SW480 (cell line): ENCODE measurements at regions not wholly inside any gene's neighbourhood (a gene's known extent, or its start where the extent isn't known, plus 50 kb on each side); places are given as distances from the start of the nearest gene placed in this dataset.
A peak's percentile ranks its signal among the peaks of the same experiment; 100 is the strongest.
"Not testable (repeated sequence)": the region's sequence is repeated elsewhere in the genome, so short reads cannot be mapped to it uniquely, and the experiment has no call there.

ENCODE experiments used
- DNase-seq: peaks from one replicate; pipeline ENCODE4 v3.0.0-alpha.2; 2016; ENCODE audit warnings: low spot score

- DNase-seq, result not testable (repeated sequence)
These were observed 113.5 kb upstream of the NBPF19 start for GRCh38 chr1:149361310-149361709.

GRCh38 chr1:149364188-149364981, 110.5 kb upstream of the NBPF19 start:
- DNase-seq, result not testable (repeated sequence)

GRCh38 chr1:149366402-149366801, 108.4 kb upstream of the NBPF19 start:
- not testable (repeated sequence) for DNase-seq

GRCh38 chr1:149367472-149368044, 107.3 kb upstream of the NBPF19 start:
- DNase-seq, result not testable (repeated sequence)

GRCh38 chr1:149368337-149368736, 106.5 kb upstream of the NBPF19 start:
- DNase-seq, result not testable (repeated sequence)

GRCh38 chr1:149369081-149369480, 105.8 kb upstream of the NBPF19 start:
- not testable (repeated sequence) for DNase-seq

- not testable (repeated sequence) for DNase-seq
These were observed 102.9 kb upstream of the NBPF19 start for GRCh38 chr1:149371955-149372354.

- DNase-seq, result not testable (repeated sequence)
These were observed 96.4 kb upstream of the NBPF19 start for GRCh38 chr1:149378462-149378861.

GRCh38 chr1:149390173-149390926, 84.5 kb upstream of the NBPF19 start:
- peak; percentile 68 for DNase-seq

- not testable (repeated sequence) for DNase-seq
These were observed 83.9 kb upstream of the NBPF19 start for GRCh38 chr1:149390931-149391330.

GRCh38 chr1:149395802-149396201, 79.0 kb upstream of the NBPF19 start:
- not testable (repeated sequence) for DNase-seq

GRCh38 chr1:149398527-149398926, 76.3 kb upstream of the NBPF19 start:
- DNase-seq, result not testable (repeated sequence)

- DNase-seq, result not testable (repeated sequence)
These were observed 66.4 kb upstream of the NBPF19 start for GRCh38 chr1:149408404-149408803.

- DNase-seq, result not testable (repeated sequence)
These were observed 59.5 kb upstream of the NBPF19 start for GRCh38 chr1:149415373-149415772.

GRCh38 chr1:149418782-149419181, 56.1 kb upstream of the NBPF19 start:
- not testable (repeated sequence) for DNase-seq

GRCh38 chr1:149423122-149423521, 51.7 kb upstream of the NBPF19 start:
- DNase-seq, result not testable (repeated sequence)
